Ovary (tissue), 7 donors: ENCODE measurements at regions not wholly inside any gene's neighbourhood (a gene's known extent, or its start where the extent isn't known, plus 50 kb on each side); places are given as distances from the start of the nearest gene placed in this dataset.

ENCODE experiments used
- DNase-seq, 5 donors: peaks; one replicate each; pipeline ENCODE4 v3.0.0-alpha.2; 2019 to 2020
- H3K27ac ChIP-seq, 2 donors: fragments of 200-600 bp; one replicate each; pipeline versions ENCODE4 v1.5.1 to v1.8.0; 2019 to 2022
- H3K27me3 ChIP-seq: fragments of 200-600 bp; one replicate; pipeline ENCODE4 v1.8.0; 2022
- H3K36me3 ChIP-seq: fragments of 200-600 bp; sonication (generic); one replicate; pipeline ENCODE4 v1.5.1; 2019
- H3K4me1 ChIP-seq: one replicate; pipeline ENCODE4 v1.8.1; 2013; ENCODE audit warnings: mild to moderate bottlenecking, moderate library complexity; ENCODE audit not compliant: insufficient read depth
- H3K4me3 ChIP-seq: fragments of 200-600 bp; sonication (generic); one replicate; pipeline ENCODE4 v1.5.1; 2017
- H3K9me3 ChIP-seq, 2 donors: fragments of 200-600 bp in 1 of 2; sonication (generic) in 1 of 2; one replicate each; pipeline versions ENCODE4 v1.5.1 to v1.8.1; 2013 to 2019; ENCODE audit warnings: mild to moderate bottlenecking in 1 of 2, moderate library complexity in 1 of 2
- EP300 ChIP-seq: sonication (generic); formaldehyde crosslinking; IDR thresholded peaks from one replicate; pipeline ENCODE4 v1.6.1; 2017; ENCODE audit warnings: antibody characterized with exemption
- POLR2A ChIP-seq: fragments of 450-650 bp; IDR thresholded peaks from one replicate; pipeline ENCODE4 v1.6.1; 2017; ENCODE audit warnings: antibody characterized with exemption, mild to moderate bottlenecking, moderate library complexity
- WGBS, 3 donors: extraction: QIAGEN DNeasy Blood & Tissue Kit in 1 of 3; methylation state at CpG; one replicate each; pipeline versions ENCODE4 v1.1.5 to v1.1.7; 2013 to 2017; 5-methylcytosine and 5-hydroxymethylcytosine counted together
- intact Hi-C, 4 donors: fragments of 100-400 bp; cut with DNase I; formaldehyde crosslinking; loops; one replicate each; pipeline versions ENCODE4 v1.11.0 to v1.15.1; 2022 to 2023
- TF ChIP-seq, protein P1 (sequence below), 3 donors: fragments of 450-650 bp in 2 of 3; fragments of 200-600 bp in 1 of 3; IDR thresholded peaks; one replicate each; pipeline versions ENCODE4 v1.5.1 to v1.8.0; 2016 to 2022; ENCODE audit warnings: antibody characterized with exemption in 3 of 3, mild to moderate bottlenecking in 1 of 3
- donor health status: DM: no; HTN: no; CAD: no; lungs with moderate emphysema.
- donor health status: DM: no; HTN: no; CAD: no.
- donor health status: Bipolar disorder and iron deficiency.
- donor health status: DM: no; HTN: no; CAD: no.
- donor health status: DM: yes; HTN: yes; CAD: no.

DNA sequence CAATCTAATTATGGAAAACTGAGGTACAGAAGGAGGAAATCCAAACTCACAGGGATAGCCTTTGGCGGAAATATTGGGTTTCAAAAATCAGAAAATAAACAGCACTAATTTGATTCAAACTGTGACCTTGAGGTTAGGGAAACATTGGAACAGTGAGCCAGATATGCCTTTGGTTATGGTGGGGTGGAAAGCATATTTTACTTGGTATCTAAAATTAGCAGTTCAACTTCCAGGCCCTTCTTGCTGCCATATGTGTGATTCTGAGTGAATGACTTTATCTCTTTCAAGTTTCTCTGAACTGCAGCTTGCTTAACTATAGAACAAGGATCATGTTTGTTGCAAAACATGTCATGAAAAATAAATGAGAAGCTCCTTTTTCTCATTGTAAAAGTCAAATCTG, 240.9 kb upstream of the VEGFC start:
- Histone ChIP-seq H3K4me1 (no peaks in the 10 kb centered on the region), H3K9me3 (no peaks in the 10 kb centered on the region), H3K4me3 (no peak overlapping the region), H3K27ac (no peak overlapping the region), H3K36me3 (no peaks in the 10 kb centered on the region), H3K27me3 (no peaks in the 10 kb centered on the region)
- intact Hi-C loops, result no loop called here
- no peak for TF ChIP-seq EP300
- TF ChIP-seq, protein P1, sequence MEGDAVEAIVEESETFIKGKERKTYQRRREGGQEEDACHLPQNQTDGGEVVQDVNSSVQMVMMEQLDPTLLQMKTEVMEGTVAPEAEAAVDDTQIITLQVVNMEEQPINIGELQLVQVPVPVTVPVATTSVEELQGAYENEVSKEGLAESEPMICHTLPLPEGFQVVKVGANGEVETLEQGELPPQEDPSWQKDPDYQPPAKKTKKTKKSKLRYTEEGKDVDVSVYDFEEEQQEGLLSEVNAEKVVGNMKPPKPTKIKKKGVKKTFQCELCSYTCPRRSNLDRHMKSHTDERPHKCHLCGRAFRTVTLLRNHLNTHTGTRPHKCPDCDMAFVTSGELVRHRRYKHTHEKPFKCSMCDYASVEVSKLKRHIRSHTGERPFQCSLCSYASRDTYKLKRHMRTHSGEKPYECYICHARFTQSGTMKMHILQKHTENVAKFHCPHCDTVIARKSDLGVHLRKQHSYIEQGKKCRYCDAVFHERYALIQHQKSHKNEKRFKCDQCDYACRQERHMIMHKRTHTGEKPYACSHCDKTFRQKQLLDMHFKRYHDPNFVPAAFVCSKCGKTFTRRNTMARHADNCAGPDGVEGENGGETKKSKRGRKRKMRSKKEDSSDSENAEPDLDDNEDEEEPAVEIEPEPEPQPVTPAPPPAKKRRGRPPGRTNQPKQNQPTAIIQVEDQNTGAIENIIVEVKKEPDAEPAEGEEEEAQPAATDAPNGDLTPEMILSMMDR (IDR thresholded peaks at IDR 0.05), result no peak
- no peak for TF ChIP-seq POLR2A
- no peak for DNase-seq
- WGBS, 3 donors, result 77 to 92% (median 88%) methylated on average over 1 of the region's 1 CpG

DNA sequence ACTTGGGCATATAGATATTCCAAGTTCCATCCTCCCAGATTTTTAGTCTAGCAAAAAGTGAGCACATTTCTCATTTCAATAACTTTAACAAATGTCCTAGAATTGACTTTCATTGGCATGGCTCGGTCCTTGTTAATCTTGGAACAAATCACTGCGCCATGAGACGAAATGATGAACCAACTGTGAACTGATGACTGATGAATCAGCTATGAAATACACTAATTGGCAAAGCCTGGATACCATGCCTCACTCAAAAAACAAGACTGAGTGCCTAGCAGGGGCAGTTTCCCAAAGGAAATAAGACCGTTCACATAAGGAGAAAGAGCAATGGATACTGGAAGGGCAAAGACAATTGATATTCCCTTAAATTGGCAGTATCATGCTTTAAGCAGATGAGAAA, 248.6 kb upstream of the VEGFC start:
- no peak overlapping the region for H3K27ac ChIP-seq
- WGBS, 3 donors, result 93 to 97% (median 95%) methylated on average over 4 of the region's 4 CpGs
- no peak for DNase-seq
- H3K36me3 ChIP-seq, result no peaks in the 10 kb centered on the region
- H3K9me3 ChIP-seq, result no peaks in the 10 kb centered on the region
- TF ChIP-seq, protein P1 (IDR thresholded peaks at IDR 0.05), result no peak
- no peak overlapping the region for H3K4me3 ChIP-seq
- peaks cover 2% of the 10 kb centered on the region for H3K4me1 ChIP-seq
- H3K27me3 ChIP-seq, result no peaks in the 10 kb centered on the region
- intact Hi-C loops, result no loop called here

DNA sequence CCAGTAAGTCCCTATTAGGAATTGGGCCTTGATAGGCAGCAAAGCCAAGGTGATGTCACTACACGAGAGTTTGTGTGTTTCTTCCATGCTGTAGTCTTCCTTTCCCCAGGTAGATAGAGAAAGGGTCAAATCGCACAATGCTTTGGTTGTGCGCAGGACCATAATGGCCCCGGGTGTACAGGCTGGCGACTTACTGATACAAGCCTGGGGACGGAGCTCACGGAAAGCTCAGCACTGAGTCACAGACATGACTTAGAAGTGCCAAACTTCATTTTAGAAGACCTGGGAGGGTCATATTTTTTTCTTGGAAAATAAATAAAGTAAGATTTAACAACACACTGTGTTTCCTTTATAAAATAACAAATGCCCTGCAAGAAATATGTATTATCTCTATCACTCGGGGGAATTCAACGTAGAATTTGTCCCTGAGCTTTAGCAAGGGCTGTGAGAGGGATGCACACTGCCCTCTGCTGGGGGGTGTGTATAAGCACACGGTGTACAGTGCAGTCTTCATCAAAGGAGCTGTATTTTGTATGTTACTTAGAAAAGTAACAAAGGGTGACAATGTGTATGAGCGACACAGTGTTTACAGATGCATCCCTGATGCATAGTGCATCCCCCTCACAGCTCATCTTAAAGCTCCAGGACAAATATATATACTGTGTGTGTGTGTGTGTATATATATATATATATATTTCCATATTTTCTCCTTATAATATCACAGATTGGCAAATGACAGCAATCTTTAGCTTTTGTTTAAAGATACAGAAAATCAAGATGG, 254.5 kb upstream of the VEGFC start:
- intact Hi-C loops, result no loop called here
- Histone ChIP-seq H3K9me3 (no peaks in the 10 kb centered on the region), H3K36me3 (no peaks in the 10 kb centered on the region), H3K4me3 (no peak overlapping the region), H3K27ac (no peak overlapping the region), H3K27me3 (no peaks in the 10 kb centered on the region), H3K4me1 (peaks cover 3% of the 10 kb centered on the region)
- 39 to 45% (median 40%) methylated on average over 11 of the region's 11 CpGs for WGBS, 3 donors
- peak; percentile 25 to 59 (median 50) for DNase-seq
- TF ChIP-seq, protein P1 (IDR thresholded peaks at IDR 0.05), result peak in 2 of 3 donors; percentile 39 to 42
- no peak for TF ChIP-seq EP300

DNA sequence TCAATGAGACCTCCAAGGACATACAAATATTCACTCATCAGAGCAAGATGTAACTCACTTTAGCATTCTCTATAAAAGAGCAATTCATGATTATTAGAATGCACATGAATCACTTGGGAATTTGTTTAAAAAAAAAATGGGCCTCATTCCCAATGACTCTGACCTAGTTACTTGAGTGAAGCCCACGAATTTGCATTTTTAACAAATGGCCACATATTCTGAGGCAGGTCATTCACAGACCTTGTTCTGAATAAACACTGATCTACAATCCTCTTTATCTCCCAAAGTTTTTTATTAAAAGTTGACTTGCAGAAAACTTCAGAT, 255.1 kb upstream of the VEGFC start:
- Histone ChIP-seq H3K27me3 (no peaks in the 10 kb centered on the region), H3K9me3 (no peaks in the 10 kb centered on the region), H3K27ac (no peak overlapping the region), H3K36me3 (no peaks in the 10 kb centered on the region), H3K4me1 (peaks cover 3% of the 10 kb centered on the region), H3K4me3 (no peak overlapping the region)
- DNase-seq, result no peak
- intact Hi-C loops, result no loop called here
- WGBS, 3 donors, result 1 to 13% (median 4%) methylated on average over 1 of the region's 1 CpG
- TF ChIP-seq, protein P1 (IDR thresholded peaks at IDR 0.05), result no peak
- TF ChIP-seq POLR2A (no peak), EP300 (no peak)
